CD4-positive, CD25-positive, alpha-beta regulatory T cell (primary cell): ENCODE measurements at regions not wholly inside any gene's neighbourhood (a gene's known extent, or its start where the extent isn't known, plus 50 kb on each side); places are given as distances from the start of the nearest gene placed in this dataset.

Experiments
- ATAC-seq, 2 donors: fragments of 150-1000 bp; cut with Tn5 transposase; one replicate each; pipeline ENCODE4 v1.10.0; 2021; ENCODE audit warnings: low read depth in 2 of 2, moderate number of reproducible peaks in 2 of 2, moderate library complexity in 1 of 2
- DNase-seq, 3 donors: peaks; one replicate each; pipeline versions ENCODE4 v3.0.0 to v3.0.0-alpha.2; 2012 to 2022; ENCODE audit warnings: mixed read lengths in 1 of 3
- H3K27ac ChIP-seq: one replicate; pipeline ENCODE4 v1.7.0; 2013; ENCODE audit warnings: mild to moderate bottlenecking, low read length; ENCODE audit not compliant: insufficient read depth, poor library complexity, severe bottlenecking
- H3K27me3 ChIP-seq: one replicate; pipeline ENCODE4 v1.7.0; 2013; ENCODE audit warnings: low read length; ENCODE audit not compliant: control insufficient read depth, insufficient read depth
- H3K36me3 ChIP-seq: one replicate; pipeline ENCODE4 v1.7.0; 2013; ENCODE audit warnings: mild to moderate bottlenecking, low read length, moderate library complexity; ENCODE audit not compliant: control insufficient read depth, insufficient read depth
- H3K4me1 ChIP-seq: 2 replicates; pipeline ENCODE4 v1.7.0; 2013; ENCODE audit warnings: mild to moderate bottlenecking, low read length; ENCODE audit not compliant: insufficient read depth, control insufficient read depth, poor library complexity, severe bottlenecking
- H3K4me3 ChIP-seq: one replicate; pipeline ENCODE4 v1.7.0; 2013; ENCODE audit warnings: low read depth, mild to moderate bottlenecking, low read length, moderate library complexity
- H3K9me3 ChIP-seq, 2 experiments: 1 replicate in 1 of 2; 2 replicates in 1 of 2; pipeline ENCODE4 v1.7.0; 2013; ENCODE audit warnings: low read length in 2 of 2, mild to moderate bottlenecking in 1 of 2, moderate library complexity in 1 of 2; ENCODE audit not compliant: control insufficient read depth in 2 of 2
- H3K27ac Mint-ChIP-seq, 3 donors: one replicate each; pipeline ENCODE4 v1.8.0; 2020 to 2022; ENCODE audit warnings: mild to moderate bottlenecking in 3 of 3, mixed read lengths in 3 of 3, moderate library complexity in 2 of 3
- H3K27me3 Mint-ChIP-seq: one replicate; pipeline ENCODE4 v1.8.0; 2022; ENCODE audit warnings: mild to moderate bottlenecking, mixed read lengths
- H3K36me3 Mint-ChIP-seq: one replicate; pipeline ENCODE4 v1.8.0; 2020; ENCODE audit warnings: mixed read lengths
- H3K4me1 Mint-ChIP-seq, 4 donors: one replicate each; pipeline ENCODE4 v1.8.0; 2020 to 2022; ENCODE audit warnings: mixed read lengths in 4 of 4, mild to moderate bottlenecking in 1 of 4
- H3K4me3 Mint-ChIP-seq, 4 donors: one replicate each; pipeline ENCODE4 v1.8.0; 2020 to 2022; ENCODE audit warnings: mild to moderate bottlenecking in 4 of 4, mixed read lengths in 4 of 4, moderate library complexity in 3 of 4
- H3K9me3 Mint-ChIP-seq, 7 donors: one replicate each; pipeline ENCODE4 v1.8.0; 2020 to 2022; ENCODE audit warnings: mixed read lengths in 7 of 7, mild to moderate bottlenecking in 3 of 7, moderate library complexity in 2 of 7

- Mint-ChIP-seq H3K27me3 (peaks cover 5% of the 10 kb centered on the region), H3K27ac (no peak overlapping the region), H3K9me3 (peaks cover 0 to 7% (median 5%) of the 10 kb centered on the region in 7 donors), H3K36me3 (no peaks in the 10 kb centered on the region), H3K4me3 (no peak overlapping the region), H3K4me1 (no peaks in the 10 kb centered on the region)
- ATAC-seq (no peak), DNase-seq (no peak)
- no peaks in the 10 kb centered on the region for H3K4me1 ChIP-seq
- H3K9me3 ChIP-seq: peaks cover 3 to 4% of the 10 kb centered on the region in 2 experiments
- peaks cover 8% of the 10 kb centered on the region for H3K27me3 ChIP-seq
- no peak overlapping the region for H3K27ac ChIP-seq
- no peak overlapping the region for H3K4me3 ChIP-seq
- H3K36me3 ChIP-seq: no peaks in the 10 kb centered on the region
Measured at GRCh38 chr1:209462433-209462832, 121.1 kb upstream of the CAMK1G start.

GRCh38 chr1:209463441-209463840 is 120.1 kb upstream of the CAMK1G start:
- no peaks in the 10 kb centered on the region for H3K36me3 Mint-ChIP-seq
- no peak for ATAC-seq
- H3K4me1 Mint-ChIP-seq: no peaks in the 10 kb centered on the region
- peaks cover 0 to 7% (median 5%) of the 10 kb centered on the region in 7 donors for H3K9me3 Mint-ChIP-seq
- no peak overlapping the region for H3K4me3 Mint-ChIP-seq
- Histone ChIP-seq H3K36me3 (no peaks in the 10 kb centered on the region), H3K4me3 (no peak overlapping the region), H3K27me3 (peaks cover 6% of the 10 kb centered on the region), H3K4me1 (no peaks in the 10 kb centered on the region), H3K27ac (no peak overlapping the region), H3K9me3 (peaks cover 3 to 4% of the 10 kb centered on the region in 2 experiments)
- no peak for DNase-seq
- no peak overlapping the region for H3K27ac Mint-ChIP-seq
- peaks cover 5% of the 10 kb centered on the region for H3K27me3 Mint-ChIP-seq

- Histone ChIP-seq H3K36me3 (no peaks in the 10 kb centered on the region), H3K9me3 (peaks cover 0 to 6% of the 10 kb centered on the region in 2 experiments), H3K27ac (no peak overlapping the region), H3K4me1 (no peaks in the 10 kb centered on the region), H3K4me3 (no peak overlapping the region), H3K27me3 (no peaks in the 10 kb centered on the region)
- peaks cover 4% of the 10 kb centered on the region for H3K27me3 Mint-ChIP-seq
- DNase-seq: no peak
- H3K9me3 Mint-ChIP-seq: peaks cover 0 to 10% (median 4%) of the 10 kb centered on the region in 7 donors
- H3K4me3 Mint-ChIP-seq: no peak overlapping the region
- no peaks in the 10 kb centered on the region for H3K36me3 Mint-ChIP-seq
- no peak overlapping the region for H3K27ac Mint-ChIP-seq
- no peak for ATAC-seq
- H3K4me1 Mint-ChIP-seq: no peaks in the 10 kb centered on the region
Measured at GRCh38 chr1:209473025-209473424, 110.5 kb upstream of the CAMK1G start.

GRCh38 chr1:209480345-209480744 is 103.2 kb upstream of the CAMK1G start:
- Histone ChIP-seq H3K4me1 (no peaks in the 10 kb centered on the region), H3K9me3 (no peaks in the 10 kb centered on the region), H3K4me3 (no peak overlapping the region), H3K36me3 (no peaks in the 10 kb centered on the region), H3K27me3 (no peaks in the 10 kb centered on the region), H3K27ac (no peak overlapping the region)
- Mint-ChIP-seq H3K4me1 (peaks cover 0 to 14% (median under 1%) of the 10 kb centered on the region in 4 donors), H3K27me3 (peaks cover 4% of the 10 kb centered on the region), H3K4me3 (no peak overlapping the region), H3K27ac (no peak overlapping the region), H3K36me3 (no peaks in the 10 kb centered on the region), H3K9me3 (peaks cover 0 to 3% (median 0%) of the 10 kb centered on the region in 7 donors)
- DNase-seq: no peak
- no peak for ATAC-seq

GRCh38 chr1:209483691-209484090 is 99.8 kb upstream of the CAMK1G start:
- no peaks in the 10 kb centered on the region for H3K36me3 ChIP-seq
- H3K4me3 Mint-ChIP-seq: no peak overlapping the region
- no peaks in the 10 kb centered on the region for H3K27me3 ChIP-seq
- H3K9me3 ChIP-seq: no peaks in the 10 kb centered on the region
- no peaks in the 10 kb centered on the region for H3K36me3 Mint-ChIP-seq
- no peaks in the 10 kb centered on the region for H3K27me3 Mint-ChIP-seq
- peaks cover 0 to 3% (median 0%) of the 10 kb centered on the region in 7 donors for H3K9me3 Mint-ChIP-seq
- H3K27ac ChIP-seq: no peak overlapping the region
- H3K4me1 Mint-ChIP-seq: peaks cover 0 to 14% (median 2%) of the 10 kb centered on the region in 4 donors
- ATAC-seq (no peak), DNase-seq (no peak)
- no peak overlapping the region for H3K4me3 ChIP-seq
- no peak overlapping the region for H3K27ac Mint-ChIP-seq
- H3K4me1 ChIP-seq: no peaks in the 10 kb centered on the region

GRCh38 chr1:209484429-209484828 is 99.1 kb upstream of the CAMK1G start:
- Mint-ChIP-seq H3K4me1 (peaks cover 0 to 14% (median 2%) of the 10 kb centered on the region in 4 donors), H3K27ac (no peak overlapping the region), H3K9me3 (peaks cover 0 to 3% (median 0%) of the 10 kb centered on the region in 7 donors), H3K36me3 (no peaks in the 10 kb centered on the region), H3K27me3 (no peaks in the 10 kb centered on the region), H3K4me3 (no peak overlapping the region)
- DNase-seq: no peak
- no peaks in the 10 kb centered on the region for H3K4me1 ChIP-seq
- no peak overlapping the region for H3K27ac ChIP-seq
- H3K9me3 ChIP-seq: no peaks in the 10 kb centered on the region
- no peaks in the 10 kb centered on the region for H3K27me3 ChIP-seq
- H3K36me3 ChIP-seq: no peaks in the 10 kb centered on the region
- ATAC-seq: no peak
- H3K4me3 ChIP-seq: no peak overlapping the region

- H3K27ac Mint-ChIP-seq: no peak overlapping the region
- no peaks in the 10 kb centered on the region for H3K9me3 ChIP-seq
- H3K27ac ChIP-seq: no peak overlapping the region
- DNase-seq (no peak), ATAC-seq (no peak)
- no peaks in the 10 kb centered on the region for H3K36me3 Mint-ChIP-seq
- no peak overlapping the region for H3K4me3 Mint-ChIP-seq
- no peaks in the 10 kb centered on the region for H3K36me3 ChIP-seq
- H3K4me1 ChIP-seq: no peaks in the 10 kb centered on the region
- H3K27me3 Mint-ChIP-seq: peaks cover 3% of the 10 kb centered on the region
- H3K27me3 ChIP-seq: no peaks in the 10 kb centered on the region
- H3K9me3 Mint-ChIP-seq: peaks cover 0 to 3% (median 0%) of the 10 kb centered on the region in 7 donors
- peaks cover 0 to 14% (median 2%) of the 10 kb centered on the region in 4 donors for H3K4me1 Mint-ChIP-seq
- no peak overlapping the region for H3K4me3 ChIP-seq
Measured at GRCh38 chr1:209485167-209485566, 98.3 kb upstream of the CAMK1G start.

GRCh38 chr1:209485751-209486150 is 97.8 kb upstream of the CAMK1G start:
- Mint-ChIP-seq H3K36me3 (no peaks in the 10 kb centered on the region), H3K27ac (no peak overlapping the region), H3K4me1 (peaks cover 0 to 14% (median 2%) of the 10 kb centered on the region in 4 donors), H3K4me3 (no peak overlapping the region), H3K27me3 (peaks cover 4% of the 10 kb centered on the region), H3K9me3 (peaks cover 0 to 5% (median 0%) of the 10 kb centered on the region in 7 donors)
- DNase-seq (no peak), ATAC-seq (no peak)
- H3K27ac ChIP-seq: no peak overlapping the region
- H3K4me1 ChIP-seq: no peaks in the 10 kb centered on the region
- no peaks in the 10 kb centered on the region for H3K36me3 ChIP-seq
- H3K9me3 ChIP-seq: no peaks in the 10 kb centered on the region
- no peaks in the 10 kb centered on the region for H3K27me3 ChIP-seq
- no peak overlapping the region for H3K4me3 ChIP-seq
